Thyroid gland (tissue), 4 donors: ENCODE measurements at regions not wholly inside any gene's neighbourhood (a gene's known extent, or its start where the extent isn't known, plus 50 kb on each side); places are given as distances from the start of the nearest gene placed in this dataset.

ENCODE experiments used
- DNase-seq, 2 donors: peaks; one replicate each; pipeline ENCODE4 v3.0.0-alpha.2; 2019
- H3K27ac ChIP-seq, 3 donors: fragments of 200-600 bp; sonication (generic); 1 replicate in 2 of 3; 2 replicates in 1 of 3; pipeline ENCODE4 v1.5.1; 2016 to 2019; ENCODE audit warnings: mild to moderate bottlenecking in 1 of 3, moderate library complexity in 1 of 3
- H3K27me3 ChIP-seq: fragments of 200-600 bp; sonication (generic); one replicate; pipeline ENCODE4 v1.5.1; 2019
- H3K36me3 ChIP-seq, 2 donors: fragments of 200-600 bp; sonication (generic); one replicate each; pipeline ENCODE4 v1.5.1; 2016 to 2019
- H3K4me1 ChIP-seq, 2 donors: fragments of 200-600 bp; sonication (generic); one replicate each; pipeline ENCODE4 v1.5.1; 2017 to 2019
- H3K4me3 ChIP-seq, 3 donors: fragments of 200-600 bp; sonication (generic); replicated peaks in 1 of 3; 1 replicate in 2 of 3; 2 replicates in 1 of 3; pipeline ENCODE4 v1.5.1; 2016; ENCODE audit warnings: mild to moderate bottlenecking in 1 of 3
- H3K9me3 ChIP-seq: fragments of 200-600 bp; sonication (generic); one replicate; pipeline ENCODE4 v1.5.1; 2017
- POLR2A ChIP-seq, 2 donors: fragments of 450-650 bp; IDR thresholded peaks; one replicate each; pipeline ENCODE4 v1.6.1; 2017; ENCODE audit warnings: antibody characterized with exemption in 2 of 2, mild to moderate bottlenecking in 2 of 2, moderate library complexity in 1 of 2
- WGBS, 2 donors: methylation state at CpG; one replicate each; pipeline ENCODE4 v1.1.5; 2017; 5-methylcytosine and 5-hydroxymethylcytosine counted together
- intact Hi-C: fragments of 100-400 bp; cut with DNase I; formaldehyde crosslinking; loops from one replicate; pipeline ENCODE4 v1.15.1; 2023
- TF ChIP-seq, protein P1 (sequence below), 6 experiments: fragments of 200-600 bp in 3 of 6; fragments of 450-650 bp in 3 of 6; sonication (generic) in 3 of 6; IDR thresholded peaks; one replicate each; pipeline ENCODE4 v1.5.1; 2016 to 2019; ENCODE audit warnings: antibody characterized with exemption in 6 of 6, mild to moderate bottlenecking in 2 of 6, inconsistent platforms in 1 of 6, moderate library complexity in 1 of 6

DNA sequence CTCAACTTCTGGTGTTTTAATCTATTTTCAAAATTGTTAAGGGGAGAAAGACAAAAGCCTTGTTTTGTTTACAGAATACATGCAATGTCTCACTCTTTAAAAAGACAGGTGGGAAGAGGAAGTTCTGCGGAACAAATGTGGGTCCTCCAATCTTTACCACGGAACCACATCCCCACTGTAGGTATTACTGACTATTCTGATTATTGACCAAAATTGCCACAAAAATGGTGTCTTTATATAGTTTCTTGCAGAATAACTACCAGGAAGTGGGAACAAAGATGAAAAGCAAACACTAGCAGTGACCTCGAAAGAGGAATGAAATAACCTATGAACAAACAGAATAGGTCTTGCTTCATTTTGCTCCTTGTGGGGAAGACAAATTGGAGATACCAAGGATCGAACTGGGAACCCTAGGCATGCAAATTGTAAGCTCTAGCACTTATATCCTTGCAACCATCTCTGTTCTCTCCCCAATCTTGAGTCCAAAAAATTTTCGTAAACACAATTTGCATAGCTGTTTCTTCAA, 106.7 kb downstream of the GPX5 start:
- TF ChIP-seq, protein P1, sequence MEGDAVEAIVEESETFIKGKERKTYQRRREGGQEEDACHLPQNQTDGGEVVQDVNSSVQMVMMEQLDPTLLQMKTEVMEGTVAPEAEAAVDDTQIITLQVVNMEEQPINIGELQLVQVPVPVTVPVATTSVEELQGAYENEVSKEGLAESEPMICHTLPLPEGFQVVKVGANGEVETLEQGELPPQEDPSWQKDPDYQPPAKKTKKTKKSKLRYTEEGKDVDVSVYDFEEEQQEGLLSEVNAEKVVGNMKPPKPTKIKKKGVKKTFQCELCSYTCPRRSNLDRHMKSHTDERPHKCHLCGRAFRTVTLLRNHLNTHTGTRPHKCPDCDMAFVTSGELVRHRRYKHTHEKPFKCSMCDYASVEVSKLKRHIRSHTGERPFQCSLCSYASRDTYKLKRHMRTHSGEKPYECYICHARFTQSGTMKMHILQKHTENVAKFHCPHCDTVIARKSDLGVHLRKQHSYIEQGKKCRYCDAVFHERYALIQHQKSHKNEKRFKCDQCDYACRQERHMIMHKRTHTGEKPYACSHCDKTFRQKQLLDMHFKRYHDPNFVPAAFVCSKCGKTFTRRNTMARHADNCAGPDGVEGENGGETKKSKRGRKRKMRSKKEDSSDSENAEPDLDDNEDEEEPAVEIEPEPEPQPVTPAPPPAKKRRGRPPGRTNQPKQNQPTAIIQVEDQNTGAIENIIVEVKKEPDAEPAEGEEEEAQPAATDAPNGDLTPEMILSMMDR (IDR thresholded peaks at IDR 0.05) = no peak
- no peak for TF ChIP-seq POLR2A (IDR thresholded peaks at IDR 0.05)
- H3K27ac ChIP-seq = no peak overlapping the region
- H3K9me3 ChIP-seq = no peaks in the 10 kb centered on the region
- no peak for DNase-seq
- H3K27me3 ChIP-seq = no peaks in the 10 kb centered on the region
- no peaks in the 10 kb centered on the region for H3K36me3 ChIP-seq
- intact Hi-C loops = no loop called here
- peaks cover 0 to 10% of the 10 kb centered on the region in 2 donors for H3K4me1 ChIP-seq
- no peak overlapping the region for H3K4me3 ChIP-seq
- 89 to 92% methylated on average over 5 of the region's 5 CpGs for WGBS, 2 donors

DNA sequence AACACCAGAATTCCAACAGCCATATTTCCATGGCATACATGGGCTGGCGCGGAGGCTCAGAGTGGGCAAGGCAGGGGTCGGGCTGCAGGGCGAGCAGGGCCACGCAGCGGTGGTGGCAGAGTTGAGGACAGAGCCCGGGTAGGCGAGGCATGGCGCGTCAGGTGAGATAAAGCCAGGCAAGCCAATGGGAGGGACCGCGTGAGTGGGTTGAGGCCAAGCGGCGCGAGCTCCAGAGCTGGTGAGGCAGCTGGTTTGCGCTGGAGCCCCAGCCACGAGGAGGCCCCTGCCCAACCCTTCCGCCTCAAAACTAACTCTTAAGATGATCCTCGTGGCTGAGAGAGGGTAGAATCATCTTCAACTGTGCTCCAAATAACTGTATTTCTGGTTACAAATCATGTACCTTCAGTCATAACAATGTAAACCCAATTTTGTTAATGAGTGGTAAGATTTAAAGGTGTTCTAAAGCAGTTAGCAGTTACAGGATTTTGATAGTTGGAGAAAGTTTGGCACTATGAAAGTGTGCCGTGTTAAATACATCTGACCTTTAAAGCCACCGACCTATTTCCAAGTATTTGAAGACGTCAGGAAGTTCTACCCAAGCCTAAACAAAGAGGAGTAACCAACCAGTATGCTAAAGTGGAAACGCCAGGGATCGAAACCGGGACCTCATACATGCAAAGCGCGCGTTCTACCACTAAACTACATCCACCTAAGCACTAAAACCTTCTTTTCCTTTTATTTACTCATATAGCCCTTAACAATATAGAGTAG, 107.9 kb downstream of the GPX5 start:
- peaks cover 0 to 10% of the 10 kb centered on the region in 2 donors for H3K4me1 ChIP-seq
- H3K4me3 ChIP-seq = no peak overlapping the region
- peak overlapping the region; percentile 18 to 59 (median 59) for H3K27ac ChIP-seq
- 66 to 72% methylated on average over 28 of the region's 28 CpGs for WGBS, 2 donors
- DNase-seq = no peak
- H3K36me3 ChIP-seq = no peaks in the 10 kb centered on the region
- TF ChIP-seq POLR2A (IDR thresholded peaks at IDR 0.05) = no peak
- TF ChIP-seq, protein P1 (IDR thresholded peaks at IDR 0.05) = no peak
- no peaks in the 10 kb centered on the region for H3K27me3 ChIP-seq
- H3K9me3 ChIP-seq = no peaks in the 10 kb centered on the region
- intact Hi-C loops = no loop called here

DNA sequence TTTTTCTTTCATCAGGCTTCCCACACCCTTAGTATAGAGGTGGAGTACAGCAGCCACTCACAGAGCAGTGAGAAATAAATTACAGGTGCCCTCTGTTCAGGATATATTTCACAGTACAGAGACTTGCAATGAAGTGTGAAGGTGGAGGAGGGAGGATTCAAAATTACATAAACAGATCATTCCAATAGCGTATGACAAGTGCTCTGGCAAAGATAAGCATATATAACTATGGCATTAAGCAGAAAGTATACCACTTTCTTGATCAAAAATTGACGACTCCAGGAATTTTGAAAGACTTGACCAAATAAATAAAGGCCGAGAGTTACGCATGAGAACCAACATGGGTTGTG, 108.7 kb downstream of the GPX5 start:
- H3K9me3 ChIP-seq = no peaks in the 10 kb centered on the region
- 5 to 8% methylated on average over 4 of the region's 4 CpGs for WGBS, 2 donors
- peak overlapping the region; percentile 18 to 59 (median 59) for H3K27ac ChIP-seq
- no peaks in the 10 kb centered on the region for H3K36me3 ChIP-seq
- no peak for DNase-seq
- no peaks in the 10 kb centered on the region for H3K27me3 ChIP-seq
- intact Hi-C loops = no loop called here
- TF ChIP-seq, protein P1 (IDR thresholded peaks at IDR 0.05) = no peak
- TF ChIP-seq POLR2A (IDR thresholded peaks at IDR 0.05) = no peak
- H3K4me3 ChIP-seq = peak overlapping the region in 1 of 3 donors; percentile 18
- H3K4me1 ChIP-seq = peaks cover 0 to 10% of the 10 kb centered on the region in 2 donors

- Histone ChIP-seq H3K27ac (peak overlapping the region; percentile 18 to 59 (median 59)), H3K4me1 (peaks cover 0 to 10% of the 10 kb centered on the region in 2 donors), H3K27me3 (no peaks in the 10 kb centered on the region), H3K4me3 (peak overlapping the region in 2 of 3 donors; percentile 18 to 25), H3K9me3 (no peaks in the 10 kb centered on the region), H3K36me3 (no peaks in the 10 kb centered on the region)
- TF ChIP-seq POLR2A (IDR thresholded peaks at IDR 0.05) = peak in 1 of 2 donors; percentile 75
- TF ChIP-seq, protein P1 (IDR thresholded peaks at IDR 0.05) = no peak
- peak; percentile 80 to 85 for DNase-seq
- WGBS, 2 donors = 1% methylated on average over 46 to 48 of the region's 48 CpGs
- intact Hi-C loops = no loop called here
These were observed 109.3 kb downstream of the GPX5 start for GRCh38 chr6:28634761-28635546.
